ENCODE measurements at regions not wholly inside any gene's neighbourhood (a gene's known extent, or its start where the extent isn't known, plus 50 kb on each side); places are given as distances from the start of the nearest gene placed in this dataset.

DNA sequence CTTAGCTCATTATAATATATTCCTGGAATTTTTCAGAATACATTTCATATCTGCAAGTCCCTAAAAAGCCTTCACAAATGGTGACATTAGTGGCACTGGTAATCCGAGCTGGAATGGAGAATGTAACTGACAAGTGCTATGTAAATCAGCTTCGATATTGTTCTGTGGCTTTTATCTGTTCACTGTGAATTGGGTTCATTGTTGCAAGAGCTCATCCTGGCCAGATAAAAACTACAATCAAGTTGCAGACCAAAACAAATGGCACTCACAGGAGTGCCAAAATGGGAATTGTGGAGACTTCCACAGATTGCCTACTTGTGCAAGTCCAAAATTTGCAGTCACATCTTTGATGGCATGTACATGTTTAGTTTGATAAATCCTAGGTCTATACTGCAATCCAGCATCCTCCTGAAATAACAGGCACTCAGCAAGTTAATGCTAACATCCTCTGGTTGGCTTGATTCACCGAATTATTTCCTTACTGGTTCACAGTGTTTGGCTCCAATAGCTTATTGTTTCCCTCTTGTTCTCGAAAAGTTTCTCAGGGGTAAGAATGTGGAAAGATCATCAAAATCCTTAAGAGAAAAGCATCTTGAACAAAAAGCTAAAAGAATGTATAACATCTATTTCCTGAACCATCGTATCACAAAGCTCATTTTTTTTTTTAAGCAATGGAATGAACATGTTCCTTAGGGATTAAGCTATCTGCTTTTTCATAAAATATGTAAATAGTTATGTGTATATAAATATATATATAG is 904.9 kb downstream of the CENPC start:
- Histone ChIP-seq H3K4me1 (ENCODE audit: control insufficient read depth in 1 of 2, insufficient read depth in 1 of 2, low read depth in 1 of 2, low read length in 1 of 2) (no peaks in the 10 kb centered on the region), H3K27ac (no peak overlapping the region), H3K27me3 (no peaks in the 10 kb centered on the region), H3K9me3 (no peaks in the 10 kb centered on the region), H3K4me3 (ENCODE audit: low read depth in 1 of 2, low read length in 1 of 2) (no peak overlapping the region), H3K36me3 (no peaks in the 10 kb centered on the region)
- TF ChIP-seq, protein P1, sequence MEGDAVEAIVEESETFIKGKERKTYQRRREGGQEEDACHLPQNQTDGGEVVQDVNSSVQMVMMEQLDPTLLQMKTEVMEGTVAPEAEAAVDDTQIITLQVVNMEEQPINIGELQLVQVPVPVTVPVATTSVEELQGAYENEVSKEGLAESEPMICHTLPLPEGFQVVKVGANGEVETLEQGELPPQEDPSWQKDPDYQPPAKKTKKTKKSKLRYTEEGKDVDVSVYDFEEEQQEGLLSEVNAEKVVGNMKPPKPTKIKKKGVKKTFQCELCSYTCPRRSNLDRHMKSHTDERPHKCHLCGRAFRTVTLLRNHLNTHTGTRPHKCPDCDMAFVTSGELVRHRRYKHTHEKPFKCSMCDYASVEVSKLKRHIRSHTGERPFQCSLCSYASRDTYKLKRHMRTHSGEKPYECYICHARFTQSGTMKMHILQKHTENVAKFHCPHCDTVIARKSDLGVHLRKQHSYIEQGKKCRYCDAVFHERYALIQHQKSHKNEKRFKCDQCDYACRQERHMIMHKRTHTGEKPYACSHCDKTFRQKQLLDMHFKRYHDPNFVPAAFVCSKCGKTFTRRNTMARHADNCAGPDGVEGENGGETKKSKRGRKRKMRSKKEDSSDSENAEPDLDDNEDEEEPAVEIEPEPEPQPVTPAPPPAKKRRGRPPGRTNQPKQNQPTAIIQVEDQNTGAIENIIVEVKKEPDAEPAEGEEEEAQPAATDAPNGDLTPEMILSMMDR (IDR thresholded peaks at IDR 0.05): no peak

DNA sequence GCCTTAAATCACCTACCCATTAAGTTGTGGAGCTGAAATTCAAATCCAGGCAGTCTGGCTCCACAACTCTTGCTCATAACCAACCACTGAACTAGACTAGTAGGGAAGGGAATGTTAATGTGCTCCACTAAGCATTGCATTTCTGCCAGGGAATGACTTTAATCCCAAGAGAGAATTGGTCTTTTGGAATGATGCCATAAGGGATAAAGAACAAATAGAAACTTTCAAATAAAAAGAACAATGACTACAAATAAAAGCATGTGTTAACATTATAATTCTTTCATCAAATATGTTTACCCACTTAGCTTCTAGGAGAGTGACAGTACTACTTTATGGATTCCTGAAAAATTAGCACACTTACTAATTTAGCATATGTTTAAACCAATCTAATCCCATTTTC is 905.9 kb downstream of the CENPC start:
- no peaks in the 10 kb centered on the region for H3K36me3 ChIP-seq
- no peak overlapping the region for H3K4me3 ChIP-seq (ENCODE audit: low read depth in 1 of 2, low read length in 1 of 2)
- no peaks in the 10 kb centered on the region for H3K4me1 ChIP-seq (ENCODE audit: control insufficient read depth in 1 of 2, insufficient read depth in 1 of 2, low read depth in 1 of 2, low read length in 1 of 2)
- TF ChIP-seq, protein P1 (IDR thresholded peaks at IDR 0.05): no peak
- H3K27ac ChIP-seq: no peak overlapping the region
- H3K27me3 ChIP-seq: no peaks in the 10 kb centered on the region
- no peaks in the 10 kb centered on the region for H3K9me3 ChIP-seq

DNA sequence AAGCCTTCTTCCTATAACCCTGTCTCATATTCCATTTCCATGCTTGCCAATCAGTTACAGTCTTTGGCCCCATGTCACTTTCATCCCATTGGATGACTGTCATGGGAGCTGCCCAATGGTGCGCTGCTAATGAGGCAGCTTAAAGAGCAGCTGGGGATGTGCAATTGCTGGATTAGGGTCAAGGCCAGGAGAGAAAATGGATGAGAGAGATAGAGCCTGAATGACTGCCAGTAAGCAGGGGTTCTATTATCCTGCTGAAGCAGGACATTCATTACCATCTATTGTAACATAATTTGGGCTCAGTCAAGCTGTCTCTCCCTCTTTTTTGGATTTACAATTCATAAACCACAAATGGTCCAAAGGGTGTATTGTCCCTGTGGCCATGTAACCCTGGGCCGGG is 909.0 kb downstream of the CENPC start:
- Histone ChIP-seq H3K36me3 (no peaks in the 10 kb centered on the region), H3K9me3 (no peaks in the 10 kb centered on the region), H3K4me3 (ENCODE audit: low read depth in 1 of 2, low read length in 1 of 2) (no peak overlapping the region), H3K27me3 (no peaks in the 10 kb centered on the region), H3K4me1 (ENCODE audit: control insufficient read depth in 1 of 2, insufficient read depth in 1 of 2, low read depth in 1 of 2, low read length in 1 of 2) (no peaks in the 10 kb centered on the region), H3K27ac (no peak overlapping the region)
- TF ChIP-seq, protein P1 (IDR thresholded peaks at IDR 0.05): no peak

DNA sequence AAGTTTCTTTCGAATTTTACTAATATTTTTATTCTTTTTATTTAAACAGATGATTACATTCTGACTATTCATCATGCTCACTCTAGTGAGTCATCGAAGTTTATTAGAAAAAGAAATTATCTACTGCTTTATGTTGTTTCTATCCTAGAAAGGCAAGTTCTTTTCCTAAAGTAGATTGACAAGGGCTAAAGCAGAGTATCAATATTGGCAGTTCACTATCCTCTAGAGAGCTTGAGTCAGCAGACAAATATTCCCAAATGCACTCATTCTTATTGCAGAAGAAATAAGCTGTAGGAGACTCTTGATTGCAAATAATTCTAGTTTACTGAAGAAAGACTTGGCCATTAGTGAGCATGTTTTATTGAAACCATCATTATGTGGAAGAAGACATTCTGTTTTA is 911.8 kb downstream of the CENPC start:
- no peak overlapping the region for H3K27ac ChIP-seq
- no peaks in the 10 kb centered on the region for H3K9me3 ChIP-seq
- no peaks in the 10 kb centered on the region for H3K4me1 ChIP-seq (ENCODE audit: control insufficient read depth in 1 of 2, insufficient read depth in 1 of 2, low read depth in 1 of 2, low read length in 1 of 2)
- H3K36me3 ChIP-seq: no peaks in the 10 kb centered on the region
- TF ChIP-seq, protein P1 (IDR thresholded peaks at IDR 0.05): no peak
- H3K27me3 ChIP-seq: no peaks in the 10 kb centered on the region
- H3K4me3 ChIP-seq (ENCODE audit: low read depth in 1 of 2, low read length in 1 of 2): no peak overlapping the region

DNA sequence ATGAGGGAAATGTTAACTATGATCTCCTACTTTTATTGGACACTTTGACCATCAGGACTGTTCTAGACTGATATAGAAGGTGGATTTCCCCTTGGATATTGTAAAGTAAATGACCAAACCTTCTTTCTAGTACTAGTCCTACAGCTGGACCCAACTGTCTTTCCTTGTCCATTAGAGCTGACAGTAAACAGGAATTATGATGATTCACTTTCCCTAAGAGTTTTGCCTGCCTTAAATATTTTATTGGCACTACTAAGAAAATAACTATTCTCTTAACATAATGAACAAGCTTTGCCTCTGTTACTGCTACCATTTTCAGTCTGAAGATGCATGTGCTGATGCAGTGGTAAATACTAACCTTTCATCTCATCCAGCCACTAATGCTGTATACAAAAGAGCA is 915.4 kb downstream of the CENPC start:
- no peak overlapping the region for H3K27ac ChIP-seq
- no peaks in the 10 kb centered on the region for H3K9me3 ChIP-seq
- H3K4me3 ChIP-seq (ENCODE audit: low read depth in 1 of 2, low read length in 1 of 2): no peak overlapping the region
- TF ChIP-seq, protein P1 (IDR thresholded peaks at IDR 0.05): no peak
- H3K4me1 ChIP-seq (ENCODE audit: control insufficient read depth in 1 of 2, insufficient read depth in 1 of 2, low read depth in 1 of 2, low read length in 1 of 2): no peaks in the 10 kb centered on the region
- H3K36me3 ChIP-seq: no peaks in the 10 kb centered on the region
- no peaks in the 10 kb centered on the region for H3K27me3 ChIP-seq
